Endothelial cell of umbilical vein (primary cell): ENCODE measurements at regions not wholly inside any gene's neighbourhood (a gene's known extent, or its start where the extent isn't known, plus 50 kb on each side); places are given as distances from the start of the nearest gene placed in this dataset.

Experiments used
- BruUV-seq: library from RNA; stranded (reverse); fragments of 400-500 nt; replicated peaks from 2 replicates; lab custom pipeline; 2021; lab: Mats Ljungman, UMichigan
- CTCF ChIA-PET: fragments of 300-600, 350-600 bp; sonication (Branson Sonifier 250); formaldehyde crosslinking; loops from one replicate; lab custom pipeline; 2021; ENCODE audit warnings: antibody characterized with exemption, inconsistent platforms; lab: Charles Lee
- POLR2A ChIA-PET: fragments of 300-600, 350-600 bp; sonication (Branson Sonifier 250); formaldehyde crosslinking; loops from one replicate; lab custom pipeline; 2021; ENCODE audit warnings: antibody characterized with exemption, inconsistent platforms; lab: Charles Lee
- DNase-seq: peaks from one replicate; pipeline ENCODE4 v3.0.0-alpha.2; 2011; ENCODE audit warnings: low read depth, low spot score
- FAIRE-seq: peaks from 2 replicates; lab custom pipeline; 2011; peaks lifted over from hg19 to GRCh38; lab: Jason Lieb, UNC
- H2AFZ ChIP-seq: 2 replicates; pipeline ENCODE4 v1.6.0; 2012; ENCODE audit warnings: low read depth, low read length, control low read depth, inconsistent platforms
- H3K27ac ChIP-seq: 2 replicates; pipeline ENCODE4 v1.5.1; 2011; ENCODE audit warnings: low read depth, mild to moderate bottlenecking, control low read depth, low read length, moderate library complexity; ENCODE audit not compliant: insufficient read depth
- H3K27me3 ChIP-seq, 2 experiments: 2 replicates each; pipeline versions ENCODE4 v1.6.0 to v1.6.1; 2011; ENCODE audit warnings: low read length in 2 of 2, mixed read lengths in 1 of 2; ENCODE audit not compliant: control insufficient read depth in 2 of 2, insufficient read depth in 2 of 2
- H3K36me3 ChIP-seq, 2 experiments: 2 replicates in 1 of 2; 3 replicates in 1 of 2; pipeline ENCODE4 v1.5.1; 2011; ENCODE audit warnings: low read length in 2 of 2, mild to moderate bottlenecking in 1 of 2, moderate library complexity in 1 of 2; ENCODE audit not compliant: control insufficient read depth in 2 of 2, insufficient read depth in 2 of 2; ENCODE audit errors: extremely low read depth in 1 of 2
- H3K4me1 ChIP-seq: 3 replicates; pipeline ENCODE4 v1.5.1; 2011; ENCODE audit warnings: mild to moderate bottlenecking, low read length; ENCODE audit not compliant: control insufficient read depth, insufficient read depth; ENCODE audit errors: extremely low read depth
- H3K4me2 ChIP-seq: 2 replicates; pipeline ENCODE4 v1.6.1; 2011; ENCODE audit warnings: low read length, control low read depth, mixed read lengths; ENCODE audit not compliant: insufficient read depth
- H3K4me3 ChIP-seq, 3 experiments: fragments of 200-600 bp in 1 of 3; sonication (generic), shearing (Covaris generic) in 1 of 3; replicated peaks in 1 of 3; 2 replicates each; pipeline ENCODE4 v1.5.1; 2011 to 2016; ENCODE audit warnings: control low read depth in 3 of 3, low read length in 3 of 3, mild to moderate bottlenecking in 2 of 3, inconsistent platforms in 1 of 3, low read depth in 1 of 3, moderate library complexity in 1 of 3; ENCODE audit not compliant: insufficient read depth in 1 of 3
- H3K79me2 ChIP-seq: 2 replicates; pipeline ENCODE4 v1.6.0; 2012; ENCODE audit warnings: low read length, inconsistent platforms; ENCODE audit not compliant: control insufficient read depth, insufficient read depth
- H3K9ac ChIP-seq: replicated peaks from 2 replicates; pipeline ENCODE3; 2011; ENCODE audit warnings: low read length, control low read depth; ENCODE audit not compliant: insufficient read depth; ENCODE audit errors: extremely low read depth
- H3K9me1 ChIP-seq: replicated peaks from 3 replicates; pipeline ENCODE4 v1.6.0; 2011; ENCODE audit warnings: mild to moderate bottlenecking, low read length; ENCODE audit not compliant: control insufficient read depth, insufficient read depth; ENCODE audit errors: extremely low read depth
- H3K9me3 ChIP-seq: replicated peaks from 2 replicates; pipeline ENCODE4 v1.5.1; 2012; ENCODE audit warnings: low read length, inconsistent platforms; ENCODE audit not compliant: control insufficient read depth, insufficient read depth
- H4K20me1 ChIP-seq: replicated peaks from 2 replicates; pipeline ENCODE3; 2011; ENCODE audit warnings: mild to moderate bottlenecking, low read length; ENCODE audit not compliant: control insufficient read depth, insufficient read depth; ENCODE audit errors: extremely low read depth
- EZH2 ChIP-seq: IDR thresholded peaks from 2 replicates; pipeline ENCODE4 v1.6.1; 2012; ENCODE audit warnings: borderline replicate concordance, low read depth, mild to moderate bottlenecking, moderate library complexity, low read length, inconsistent platforms; ENCODE audit not compliant: severe bottlenecking
- FOS ChIP-seq: IDR thresholded peaks from 2 replicates; pipeline ENCODE4 v1.6.1; 2011; ENCODE audit warnings: mild to moderate bottlenecking, low read length, moderate library complexity, borderline replicate concordance; ENCODE audit not compliant: insufficient read depth
- GATA2 ChIP-seq: IDR thresholded peaks from 2 replicates; pipeline ENCODE4 v1.7.0; 2011; ENCODE audit warnings: low read depth, mild to moderate bottlenecking, moderate library complexity, mixed read lengths, low read length; ENCODE audit not compliant: insufficient read length, insufficient read depth
- JUN ChIP-seq: IDR thresholded peaks from 2 replicates; pipeline ENCODE4 v1.6.1; 2011; ENCODE audit warnings: borderline replicate concordance, low read depth; ENCODE audit not compliant: insufficient read length, insufficient read depth
- MAX ChIP-seq: IDR thresholded peaks from 2 replicates; pipeline ENCODE4 v1.6.1; 2011; ENCODE audit not compliant: insufficient read depth, insufficient read length
- MYC ChIP-seq: IDR thresholded peaks from one replicate; pipeline ENCODE4 v1.6.1; 2011; ENCODE audit warnings: mild to moderate bottlenecking, low read depth, low read length
- POLR2A ChIP-seq: IDR thresholded peaks from 2 replicates; pipeline ENCODE4 v1.6.1; 2012; ENCODE audit warnings: low read depth, mild to moderate bottlenecking, control low read depth, low read length
- POLR2AphosphoS5 ChIP-seq: IDR thresholded peaks from 2 replicates; pipeline ENCODE4 v1.6.1; 2012; ENCODE audit warnings: low read depth, mild to moderate bottlenecking, control low read depth, low read length, moderate library complexity; ENCODE audit not compliant: insufficient read depth
- dilution Hi-C: fragments of 300-500 bp; cut with MboI; formaldehyde crosslinking; loops from one replicate; pipeline ENCODE4 v1.15.0; 2019; ENCODE audit warnings: low sequenced_read_pairs; ENCODE audit not compliant: extremely low pct_ligation_motif_present
- intact Hi-C: fragments of 100-400 bp; cut with micrococcal nuclease; formaldehyde crosslinking; loops from one replicate; pipeline ENCODE4 v1.10.0; 2022

DNA sequence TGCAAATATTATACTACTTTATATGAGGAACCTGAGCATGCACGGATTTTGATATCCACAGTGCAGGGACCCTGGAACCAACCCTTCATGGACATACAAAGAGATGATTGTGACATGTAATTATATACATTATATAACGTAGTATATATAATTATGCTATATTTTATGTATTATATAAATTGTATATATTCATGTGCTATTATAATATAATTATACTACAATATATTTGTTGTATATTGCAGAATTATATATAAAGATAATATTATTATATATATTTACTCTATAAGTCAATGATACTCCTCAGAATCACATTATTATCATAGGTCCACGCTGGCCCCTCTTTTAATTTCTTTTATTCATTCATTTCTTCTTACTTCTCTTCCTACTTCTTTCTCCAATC lies 70.9 kb downstream of the TNFSF18 start:
- H3K27me3 ChIP-seq, result no peaks in the 10 kb centered on the region
- no peaks in the 10 kb centered on the region for H3K9me1 ChIP-seq
- H3K36me3 ChIP-seq, result no peaks in the 10 kb centered on the region
- POLR2A ChIA-PET, result no interaction called here
- no TSS peak for BruUV-seq
- no peak overlapping the region for H3K4me3 ChIP-seq
- no peaks in the 10 kb centered on the region for H4K20me1 ChIP-seq
- no peak overlapping the region for H3K9ac ChIP-seq
- peaks cover 31% of the 10 kb centered on the region for H3K4me1 ChIP-seq
- no peak for DNase-seq
- H3K27ac ChIP-seq, result no peak overlapping the region
- H3K79me2 ChIP-seq, result no peaks in the 10 kb centered on the region
- no peak for FAIRE-seq
- H3K4me2 ChIP-seq, result no peak overlapping the region
- H3K9me3 ChIP-seq, result no peaks in the 10 kb centered on the region
- TF ChIP-seq POLR2AphosphoS5 (no peak), MYC (no peak), GATA2 (no peak), POLR2A (no peak), MAX (no peak), FOS (no peak), JUN (no peak), EZH2 (no peak)
- intact Hi-C loops (loop anchor here (5.0 kb wide), 1 partner anchor 72 kb away; the partner anchor contains the start of gene TNFSF18), dilution Hi-C loops (no loop called here)
- CTCF ChIA-PET, result no interaction called here
- no peak overlapping the region for H2AFZ ChIP-seq

DNA sequence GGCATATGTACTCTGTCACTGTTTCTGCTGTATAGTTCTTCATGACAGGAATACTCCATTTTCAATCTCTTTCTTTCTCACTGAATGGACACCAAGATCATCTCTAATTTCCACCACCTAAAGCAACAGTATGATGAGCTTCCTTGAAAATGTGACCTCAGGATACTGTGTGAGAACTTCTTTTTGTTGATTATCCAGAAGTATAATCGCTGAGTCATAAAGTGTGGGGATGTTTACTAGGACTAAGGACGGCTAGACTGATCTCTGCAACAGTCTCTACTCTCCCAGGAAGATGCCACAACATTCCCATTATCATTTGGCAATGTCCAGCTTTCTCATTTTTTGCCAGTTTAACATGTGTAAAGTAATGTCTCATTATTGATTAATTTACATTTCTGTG lies 70.3 kb downstream of the TNFSF18 start:
- H3K9me3 ChIP-seq, result no peaks in the 10 kb centered on the region
- TF ChIP-seq POLR2A (no peak), FOS (peak; percentile 31)
- H3K36me3 ChIP-seq, result no peaks in the 10 kb centered on the region
- POLR2A ChIA-PET, result no interaction called here
- dilution Hi-C loops (no loop called here), intact Hi-C loops (no loop called here)
- no peak overlapping the region for H3K27ac ChIP-seq
- H3K79me2 ChIP-seq, result no peaks in the 10 kb centered on the region
- peaks cover 31% of the 10 kb centered on the region for H3K4me1 ChIP-seq
- H3K9ac ChIP-seq, result no peak overlapping the region
- H3K4me3 ChIP-seq, result no peak overlapping the region
- BruUV-seq, result no TSS peak
- H3K27me3 ChIP-seq, result no peaks in the 10 kb centered on the region
- H3K4me2 ChIP-seq, result no peak overlapping the region
- DNase-seq (no peak), FAIRE-seq (peak; percentile 8)
- H3K9me1 ChIP-seq, result no peaks in the 10 kb centered on the region
- CTCF ChIA-PET, result no interaction called here
- peak overlapping the region; percentile 55 for H2AFZ ChIP-seq
- H4K20me1 ChIP-seq, result no peaks in the 10 kb centered on the region
